ENCODE measurements at regions not wholly inside any gene's neighbourhood (a gene's known extent, or its start where the extent isn't known, plus 50 kb on each side); places are given as distances from the start of the nearest gene placed in this dataset.
"Not testable (repeated sequence)": the region's sequence is repeated elsewhere in the genome, so short reads cannot be mapped to it uniquely, and the experiment has no call there.

- no peak for TF ChIP-seq CTCF (IDR thresholded peaks at IDR 0.05; ENCODE audit: low read depth, low read length)
- Histone ChIP-seq H3K27me3 (no peaks in the 10 kb centered on the region), H3K9me3 (no peaks in the 10 kb centered on the region), H3K4me1 (no peaks in the 10 kb centered on the region; the same call in 1 of the 2 replicates), H3K36me3 (no peaks in the 10 kb centered on the region), H3K4me3 (ENCODE audit: low read depth, low read length) (no peak overlapping the region)
- DNase-seq, result no peak
Observed at GRCh38 chr9:33740075-33740474, 55.3 kb upstream of the PRSS3 start.

- not testable (repeated sequence) for DNase-seq; H3K4me1 ChIP-seq; H3K27me3 ChIP-seq; H3K36me3 ChIP-seq; H3K9me3 ChIP-seq; H3K4me3 ChIP-seq (ENCODE audit: low read depth, low read length)
Observed at GRCh38 chr9:33740958-33741357, 54.4 kb upstream of the PRSS3 start.

GRCh38 chr9:33742051-33742450 is 53.3 kb upstream of the PRSS3 start:
- no peaks in the 10 kb centered on the region; the same call in 1 of the 2 replicates for H3K4me1 ChIP-seq
- H3K36me3 ChIP-seq, result no peaks in the 10 kb centered on the region
- no peak for TF ChIP-seq CTCF (IDR thresholded peaks at IDR 0.05; ENCODE audit: low read depth, low read length)
- no peak overlapping the region for H3K4me3 ChIP-seq (ENCODE audit: low read depth, low read length)
- no peak for DNase-seq
- H3K9me3 ChIP-seq, result no peaks in the 10 kb centered on the region
- no peaks in the 10 kb centered on the region for H3K27me3 ChIP-seq

- Histone ChIP-seq H3K36me3 (no peaks in the 10 kb centered on the region), H3K4me3 (ENCODE audit: low read depth, low read length) (no peak overlapping the region), H3K9me3 (no peaks in the 10 kb centered on the region), H3K4me1 (no peaks in the 10 kb centered on the region; the same call in 1 of the 2 replicates), H3K27me3 (no peaks in the 10 kb centered on the region)
- DNase-seq, result peak; percentile 27
- peak; percentile 46 for TF ChIP-seq CTCF (IDR thresholded peaks at IDR 0.05; ENCODE audit: low read depth, low read length)
Observed at GRCh38 chr9:33742519-33742918, 52.8 kb upstream of the PRSS3 start.
